ENCODE measurements at regions not wholly inside any gene's neighbourhood (a gene's known extent, or its start where the extent isn't known, plus 50 kb on each side); places are given as distances from the start of the nearest gene placed in this dataset.
"Not testable (repeated sequence)": the region's sequence is repeated elsewhere in the genome, so short reads cannot be mapped to it uniquely, and the experiment has no call there.

GRCh38 chr5:74402553-74402952 lies 238.0 kb downstream of the ENC1 start:
- DNase-seq (ENCODE audit: low read depth in 2 of 2): no peak

GRCh38 chr5:74401946-74402320 lies 238.6 kb downstream of the ENC1 start:
- DNase-seq (ENCODE audit: low read depth in 2 of 2): no peak

- DNase-seq (ENCODE audit: low read depth in 2 of 2): no peak
Observed at GRCh38 chr5:74401281-74401945, 239.1 kb downstream of the ENC1 start.

- DNase-seq (ENCODE audit: low read depth in 2 of 2): no peak
Observed at GRCh38 chr5:74400067-74400466, 240.5 kb downstream of the ENC1 start.

GRCh38 chr5:74396913-74397622 lies 243.5 kb downstream of the ENC1 start:
- DNase-seq (ENCODE audit: low read depth in 2 of 2): no peak

GRCh38 chr5:74394916-74395880 lies 245.3 kb downstream of the ENC1 start:
- no peak for DNase-seq (ENCODE audit: low read depth in 2 of 2)

- no peak for DNase-seq (ENCODE audit: low read depth in 2 of 2)
Observed at GRCh38 chr5:74394528-74394915, 246.0 kb downstream of the ENC1 start.

GRCh38 chr5:74393943-74394342 lies 246.6 kb downstream of the ENC1 start:
- DNase-seq (ENCODE audit: low read depth in 2 of 2): no peak

GRCh38 chr5:74392711-74393351 lies 247.7 kb downstream of the ENC1 start:
- DNase-seq (ENCODE audit: low read depth in 2 of 2): no peak

- DNase-seq (ENCODE audit: low read depth in 2 of 2): no peak
Observed at GRCh38 chr5:74391410-74391809, 249.1 kb downstream of the ENC1 start.

- no peak for DNase-seq (ENCODE audit: low read depth in 2 of 2)
Observed at GRCh38 chr5:74390822-74391221, 249.7 kb downstream of the ENC1 start.

- no peak for DNase-seq (ENCODE audit: low read depth in 2 of 2)
Observed at GRCh38 chr5:74390306-74390637, 250.3 kb downstream of the ENC1 start.

GRCh38 chr5:74389531-74390305 lies 250.8 kb downstream of the ENC1 start:
- no peak for DNase-seq (ENCODE audit: low read depth in 2 of 2)

- not testable (repeated sequence) for DNase-seq (ENCODE audit: low read depth in 2 of 2)
Observed at GRCh38 chr5:74388411-74388810, 252.1 kb downstream of the ENC1 start.

GRCh38 chr5:74386571-74387334 lies 253.8 kb downstream of the ENC1 start:
- DNase-seq (ENCODE audit: low read depth in 2 of 2): no peak

GRCh38 chr5:74384851-74385250 lies 255.7 kb downstream of the ENC1 start:
- no peak for DNase-seq (ENCODE audit: low read depth in 2 of 2)

- DNase-seq (ENCODE audit: low read depth in 2 of 2): no peak
Observed at GRCh38 chr5:74382987-74383593, 257.4 kb downstream of the ENC1 start.

- no peak for DNase-seq (ENCODE audit: low read depth in 2 of 2)
Observed at GRCh38 chr5:74382123-74382855, 258.2 kb downstream of the ENC1 start.

- DNase-seq (ENCODE audit: low read depth in 2 of 2): no peak
Observed at GRCh38 chr5:74380193-74380592, 260.3 kb downstream of the ENC1 start.
